IMR-90 (cell line): ENCODE measurements at regions not wholly inside any gene's neighbourhood (a gene's known extent, or its start where the extent isn't known, plus 50 kb on each side); places are given as distances from the start of the nearest gene placed in this dataset.

Experiments used
- ATAC-seq: fragments of 200-7000 bp; cut with Tn5 transposase; 2 replicates; pipeline ENCODE4 v1.9.1; 2020; ENCODE audit warnings: low read depth, mild to moderate bottlenecking, moderate library complexity
- BruUV-seq: library from RNA; stranded (reverse); fragments of 400-500 nt; replicated peaks from 2 replicates; lab custom pipeline; 2021; lab: Mats Ljungman, UMichigan
- CTCF ChIA-PET: fragments of 300-600 bp; formaldehyde crosslinking; extraction: SDS; loops from one replicate; lab custom pipeline; 2021; ENCODE audit warnings: antibody characterized with exemption; lab: Yijun Ruan, JAX
- POLR2A ChIA-PET: fragments of 300-600 bp; sonication (Branson Sonifier 250); formaldehyde crosslinking; loops from one replicate; lab custom pipeline; 2022; ENCODE audit warnings: antibody characterized with exemption; ENCODE audit not compliant: unreplicated experiment; lab: Charles Lee
- DNase-seq: peaks from one replicate; pipeline ENCODE4 v3.0.0; 2013
- H2AFZ ChIP-seq: replicated peaks from 2 replicates; pipeline ENCODE3; 2013; ENCODE audit warnings: low read length, mild to moderate bottlenecking; ENCODE audit not compliant: poor library complexity
- H2AK5ac ChIP-seq: 2 replicates; pipeline ENCODE4 v1.6.1; 2013; ENCODE audit warnings: low read depth, low read length, inconsistent platforms
- H2AK9ac ChIP-seq: replicated peaks from 2 replicates; pipeline ENCODE3; 2013; ENCODE audit warnings: mild to moderate bottlenecking, low read depth, low read length, moderate library complexity; ENCODE audit not compliant: poor library complexity
- H2BK120ac ChIP-seq: 2 replicates; pipeline ENCODE4 v1.6.1; 2013; ENCODE audit warnings: low read depth, low read length, inconsistent platforms
- H2BK15ac ChIP-seq: 3 replicates; pipeline ENCODE4 v1.6.1; 2013; ENCODE audit warnings: low read depth, low read length, inconsistent platforms
- H2BK20ac ChIP-seq: 2 replicates; pipeline ENCODE4 v1.6.1; 2013; ENCODE audit warnings: low read depth, mild to moderate bottlenecking, inconsistent platforms, low read length, moderate library complexity
- H2BK5ac ChIP-seq: 2 replicates; pipeline ENCODE4 v1.6.1; 2013; ENCODE audit warnings: mild to moderate bottlenecking, low read depth, low read length, inconsistent platforms; ENCODE audit not compliant: poor library complexity, severe bottlenecking
- H3K14ac ChIP-seq: replicated peaks from 2 replicates; pipeline ENCODE4 v1.6.1; 2013; ENCODE audit warnings: low read depth, low read length, inconsistent platforms
- H3K18ac ChIP-seq: 2 replicates; pipeline ENCODE4 v1.6.1; 2013; ENCODE audit warnings: low read depth, low read length, control low read depth
- H3K23ac ChIP-seq: 2 replicates; pipeline ENCODE4 v1.6.1; 2013; ENCODE audit warnings: low read depth, low read length, inconsistent platforms
- H3K27ac ChIP-seq: 2 replicates; pipeline ENCODE4 v1.5.1; 2013; ENCODE audit warnings: mild to moderate bottlenecking, control low read depth, low read length; ENCODE audit not compliant: insufficient read depth
- H3K27me3 ChIP-seq: 2 replicates; pipeline ENCODE4 v1.6.1; 2013; ENCODE audit warnings: low read length; ENCODE audit not compliant: control insufficient read depth, insufficient read depth
- H3K36me3 ChIP-seq: 2 replicates; pipeline ENCODE4 v1.6.1; 2013; ENCODE audit warnings: low read length, mixed read lengths; ENCODE audit not compliant: control insufficient read depth, insufficient read depth
- H3K4ac ChIP-seq: 2 replicates; pipeline ENCODE4 v1.6.1; 2013; ENCODE audit warnings: low read depth, low read length, inconsistent platforms
- H3K4me1 ChIP-seq: 2 replicates; pipeline ENCODE4 v1.6.1; 2013; ENCODE audit warnings: low read length, mixed read lengths; ENCODE audit not compliant: control insufficient read depth, insufficient read depth
- H3K4me2 ChIP-seq: 2 replicates; pipeline ENCODE4 v1.6.1; 2013; ENCODE audit warnings: low read depth, mild to moderate bottlenecking, control low read depth, low read length, moderate library complexity
- H3K4me3 ChIP-seq: 2 replicates; pipeline ENCODE4 v1.5.1; 2013; ENCODE audit warnings: low read depth, mild to moderate bottlenecking, control low read depth, low read length, moderate library complexity; ENCODE audit not compliant: insufficient read depth
- H3K56ac ChIP-seq: 2 replicates; pipeline ENCODE4 v1.6.1; 2013; ENCODE audit warnings: low read length, inconsistent platforms; ENCODE audit not compliant: insufficient read depth; ENCODE audit errors: extremely low read depth
- H3K79me1 ChIP-seq, 2 experiments: 2 replicates each; pipeline ENCODE4 v1.6.1; 2013; ENCODE audit warnings: low read length in 2 of 2, inconsistent platforms in 1 of 2, low read depth in 1 of 2
- H3K9ac ChIP-seq: 2 replicates; pipeline ENCODE4 v1.6.1; 2013; ENCODE audit warnings: low read depth, low read length, control low read depth
- H3K9me1 ChIP-seq: 2 replicates; pipeline ENCODE4 v1.6.1; 2013; ENCODE audit warnings: low read length, inconsistent platforms; ENCODE audit not compliant: insufficient read depth
- H3K9me3 ChIP-seq: 2 replicates; pipeline ENCODE4 v1.6.1; 2013; ENCODE audit warnings: low read length; ENCODE audit not compliant: control insufficient read depth, insufficient read depth
- H4K20me1 ChIP-seq: 2 replicates; pipeline ENCODE4 v1.6.1; 2013; ENCODE audit warnings: low read length, inconsistent platforms; ENCODE audit not compliant: insufficient read depth
- H4K5ac ChIP-seq: 2 replicates; pipeline ENCODE4 v1.6.1; 2013; ENCODE audit warnings: mild to moderate bottlenecking, low read depth, low read length, control low read depth
- H4K8ac ChIP-seq, 2 experiments: 2 replicates each; pipeline ENCODE4 v1.6.1; 2013; ENCODE audit warnings: low read depth in 2 of 2, low read length in 2 of 2, control low read depth in 1 of 2, inconsistent platforms in 1 of 2
- H4K91ac ChIP-seq: 2 replicates; pipeline ENCODE4 v1.6.1; 2013; ENCODE audit warnings: low read depth, low read length, inconsistent platforms; ENCODE audit not compliant: insufficient read depth
- CEBPB ChIP-seq: IDR thresholded peaks from 2 replicates; pipeline ENCODE4 v1.6.1; 2012; ENCODE audit warnings: low read depth, low read length, improper control_type of control experiment
- MAFK ChIP-seq: IDR thresholded peaks from 2 replicates; pipeline ENCODE4 v1.6.1; 2012; ENCODE audit warnings: low read depth, low read length, improper control_type of control experiment
- MXI1 ChIP-seq: IDR thresholded peaks from 2 replicates; pipeline ENCODE4 v1.6.1; 2012; ENCODE audit warnings: low read depth, mild to moderate bottlenecking, low read length, moderate library complexity, borderline replicate concordance
- WGBS, 2 experiments: methylation state at CpG; one replicate each; pipeline versions ENCODE4 v1.1.5 to v1.1.7; 2013; ENCODE audit warnings: missing lambda C conversion rate in 2 of 2; ENCODE audit not compliant: insufficient read length in 1 of 2; ENCODE audit errors: extremely low coverage in 2 of 2; 5-methylcytosine and 5-hydroxymethylcytosine counted together
- dilution Hi-C: fragments of 300-500 bp; cut with HindIII; formaldehyde crosslinking; loops from one replicate; pipeline ENCODE4 v1.14.3; 2018; ENCODE audit warnings: low sequenced_read_pairs; ENCODE audit not compliant: unreplicated experiment
- in situ Hi-C: fragments of 300-500 bp; cut with MboI; formaldehyde crosslinking; loops from 3 replicates; pipeline ENCODE4 v1.14.3; 2019; ENCODE audit warnings: low sequenced_read_pairs, inconsistent platforms, mixed read lengths
- intact Hi-C: fragments of 100-400 bp; cut with micrococcal nuclease; formaldehyde crosslinking; loops from 2 replicates; pipeline ENCODE4 v1.10.0; 2022

DNA sequence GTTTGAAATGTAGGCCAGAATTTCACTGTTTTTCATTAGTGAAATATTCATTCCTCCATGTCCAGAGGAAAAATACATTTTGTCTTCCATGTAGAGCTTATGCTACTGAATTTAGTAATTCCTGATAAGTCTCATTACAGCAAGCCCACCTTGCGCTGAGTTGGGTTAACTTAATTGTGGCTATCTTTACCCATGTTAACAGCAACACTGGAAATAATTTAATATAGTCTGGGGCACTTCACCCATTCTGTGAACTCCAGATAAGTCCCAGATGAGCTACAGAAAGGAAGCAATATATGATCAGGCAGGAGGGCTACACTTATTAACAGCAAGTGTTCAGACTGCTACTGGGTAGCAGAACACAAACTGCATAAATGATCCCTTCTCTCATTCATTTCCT lies 270.1 kb upstream of the CNTN4 start:
- Histone ChIP-seq H3K27me3 (no peaks in the 10 kb centered on the region), H3K27ac (no peak overlapping the region), H3K4ac (no peak overlapping the region), H3K9ac (no peak overlapping the region), H3K23ac (no peak overlapping the region), H3K4me2 (no peak overlapping the region), H3K4me1 (no peaks in the 10 kb centered on the region), H3K9me1 (no peaks in the 10 kb centered on the region), H2BK5ac (no peak overlapping the region), H2BK15ac (no peak overlapping the region), H3K4me3 (no peak overlapping the region), H4K20me1 (no peaks in the 10 kb centered on the region), H3K18ac (no peak overlapping the region), H2AFZ (no peak overlapping the region), H3K79me1 (no peaks in the 10 kb centered on the region), H4K5ac (no peak overlapping the region), H2BK120ac (no peak overlapping the region), H3K9me3 (peaks cover 2% of the 10 kb centered on the region; the same call in 1 of the 2 replicates), H2BK20ac (no peak overlapping the region), H2AK5ac (no peak overlapping the region), H3K14ac (no peak overlapping the region), H4K91ac (no peak overlapping the region), H2AK9ac (no peak overlapping the region), H3K36me3 (no peaks in the 10 kb centered on the region), H4K8ac (no peak overlapping the region), H3K56ac (no peak overlapping the region)
- TF ChIP-seq MAFK: no peak
- TF ChIP-seq CEBPB: no peak
- TF ChIP-seq MXI1: no peak
- ATAC-seq: no peak
- intact Hi-C loops: no loop called here
- WGBS, 2 experiments: no CpG with 5 or more reads among the region's 1 CpG
- in situ Hi-C loops: no loop called here
- BruUV-seq: no TSS peak
- dilution Hi-C loops: no loop called here
- DNase-seq: no peak
- CTCF ChIA-PET: no interaction called here
- POLR2A ChIA-PET: no interaction called here
